ENCODE measurements at regions not wholly inside any gene's neighbourhood (a gene's known extent, or its start where the extent isn't known, plus 50 kb on each side); places are given as distances from the start of the nearest gene placed in this dataset.

DNA sequence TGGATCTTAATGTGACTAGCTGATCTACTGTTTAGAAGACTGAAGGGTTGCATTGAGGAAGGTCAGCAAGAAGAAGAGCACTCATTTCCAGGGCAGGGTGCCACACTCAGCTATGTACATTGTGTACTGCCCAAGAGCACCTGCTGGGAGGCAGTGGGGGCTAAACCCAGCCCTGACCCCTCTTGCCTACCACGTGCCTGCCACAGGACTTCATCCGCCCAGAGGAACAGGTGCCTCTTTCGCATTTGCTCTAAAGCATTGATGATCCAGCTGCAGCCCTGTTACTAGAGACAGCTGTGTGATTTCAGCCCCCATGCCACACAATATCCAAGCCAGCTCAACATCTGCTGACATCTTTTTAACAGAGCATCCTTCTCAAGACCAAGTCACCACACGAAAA lies 341.8 kb downstream of the LMX1A start:
- DNase-seq = no peak

GRCh38 chr1:165011991-165012531 lies 344.5 kb downstream of the LMX1A start:
- no peak for DNase-seq

DNA sequence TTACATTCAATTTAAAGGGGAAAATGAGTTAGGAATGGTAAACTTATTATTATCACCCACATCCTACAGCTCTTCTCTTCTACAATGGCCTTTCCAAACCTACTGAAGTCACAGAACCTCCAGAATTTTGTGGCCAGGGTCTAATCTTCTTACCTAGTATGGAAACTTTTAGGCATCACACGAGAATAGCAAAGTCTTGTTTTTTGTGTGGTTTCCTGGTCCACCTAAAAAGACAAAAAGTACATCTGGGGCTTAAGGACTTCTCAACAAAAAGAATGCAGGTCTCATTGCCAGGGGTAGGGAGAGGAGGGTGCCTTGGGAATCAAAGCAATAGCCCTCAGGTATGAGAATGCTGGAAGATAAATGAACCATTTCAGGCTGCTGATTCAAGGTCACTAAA lies 345.3 kb downstream of the LMX1A start:
- DNase-seq = no peak

DNA sequence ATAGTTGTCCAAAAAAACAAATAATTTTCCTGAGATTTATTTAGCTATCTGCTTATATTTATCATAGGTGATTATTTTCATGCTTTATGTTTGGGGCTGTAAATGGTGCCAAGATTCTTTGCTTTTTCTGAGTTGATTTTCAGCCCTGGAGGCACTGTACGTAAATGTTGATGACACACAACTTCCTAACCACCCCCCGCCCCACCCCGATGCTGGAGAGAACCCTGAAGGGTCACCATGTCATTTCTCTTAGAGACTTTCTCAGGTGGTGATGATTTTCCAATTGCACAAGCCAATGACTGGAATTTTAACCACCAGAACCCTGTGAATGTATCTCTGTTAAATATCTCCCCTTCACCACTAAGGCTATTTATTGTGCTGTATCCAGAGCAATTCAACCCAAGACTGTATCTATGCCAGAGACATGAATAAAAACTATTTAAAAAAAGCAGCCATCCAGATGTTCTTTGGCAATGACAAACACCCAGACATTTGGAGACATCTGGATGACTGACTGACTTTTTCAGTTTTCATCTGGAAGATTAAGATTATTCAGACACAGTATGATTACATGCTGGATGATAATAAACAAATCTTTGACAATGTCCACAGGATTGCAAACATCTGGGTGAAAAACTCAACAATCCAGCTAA lies 346.0 kb downstream of the LMX1A start:
- DNase-seq = no peak

DNA sequence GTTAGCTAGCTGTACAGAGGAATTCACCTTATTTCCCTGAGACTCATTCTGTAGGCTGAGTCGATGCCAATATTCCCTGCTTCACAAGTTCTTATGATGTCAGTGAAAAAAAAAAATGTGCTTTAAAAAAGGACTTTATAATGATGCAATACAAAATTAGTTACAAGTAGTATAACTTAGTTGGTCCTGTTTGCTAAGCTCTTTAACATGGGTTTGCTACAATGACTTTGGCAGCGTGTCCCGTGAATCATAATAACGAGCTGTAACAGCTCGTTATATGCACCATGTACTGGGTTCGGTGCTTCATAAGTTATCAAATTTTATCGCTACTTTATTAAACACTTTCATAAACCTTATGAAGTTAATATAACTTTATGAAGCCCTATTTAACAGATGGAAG lies 349.7 kb downstream of the LMX1A start:
- DNase-seq = no peak

DNA sequence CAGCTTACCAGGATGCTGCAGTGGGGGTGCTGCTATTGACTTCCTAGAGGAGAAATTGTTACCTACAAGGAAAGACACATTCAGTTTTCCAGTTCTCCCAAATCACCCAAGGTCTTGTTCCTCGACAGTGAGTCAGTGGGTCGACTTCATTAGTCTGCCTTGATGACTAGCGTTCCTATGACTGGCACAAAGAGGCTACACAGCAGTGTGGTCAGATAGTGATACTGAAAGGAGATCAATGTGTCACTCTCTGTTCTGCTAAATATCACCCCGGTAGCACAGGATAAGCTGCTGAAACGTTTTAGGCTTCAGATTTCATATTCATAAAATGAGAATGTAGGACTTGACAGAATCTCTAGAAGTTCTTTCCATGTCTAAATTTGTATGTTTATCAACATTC lies 357.4 kb downstream of the LMX1A start:
- no peak for DNase-seq

GRCh38 chr1:164991763-164992314 lies 364.7 kb downstream of the LMX1A start:
- no peak for DNase-seq

- no peak for DNase-seq
These were observed 373.4 kb downstream of the LMX1A start for GRCh38 chr1:164983023-164983650.

DNA sequence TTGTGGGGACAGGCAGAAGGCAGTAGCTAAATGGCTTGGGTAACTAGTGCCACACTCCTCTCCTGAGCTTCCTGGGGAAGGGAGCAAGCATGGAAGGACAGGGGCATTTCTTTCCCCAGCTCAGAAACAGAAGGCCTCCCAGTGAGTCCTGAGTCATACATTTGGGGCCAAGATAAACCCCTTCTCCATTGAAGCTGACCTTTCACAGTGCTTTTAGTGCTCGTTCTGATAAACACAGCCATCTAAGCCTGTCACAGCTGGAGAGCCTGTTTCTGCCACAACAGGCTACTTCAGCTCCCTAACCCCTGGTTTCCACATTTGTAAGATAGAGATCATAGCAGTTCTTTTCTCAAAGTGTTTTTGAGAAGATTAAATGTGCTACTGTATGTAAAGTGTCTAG lies 374.0 kb downstream of the LMX1A start:
- no peak for DNase-seq

GRCh38 chr1:164977561-164977960 lies 379.0 kb downstream of the LMX1A start:
- DNase-seq = no peak

DNA sequence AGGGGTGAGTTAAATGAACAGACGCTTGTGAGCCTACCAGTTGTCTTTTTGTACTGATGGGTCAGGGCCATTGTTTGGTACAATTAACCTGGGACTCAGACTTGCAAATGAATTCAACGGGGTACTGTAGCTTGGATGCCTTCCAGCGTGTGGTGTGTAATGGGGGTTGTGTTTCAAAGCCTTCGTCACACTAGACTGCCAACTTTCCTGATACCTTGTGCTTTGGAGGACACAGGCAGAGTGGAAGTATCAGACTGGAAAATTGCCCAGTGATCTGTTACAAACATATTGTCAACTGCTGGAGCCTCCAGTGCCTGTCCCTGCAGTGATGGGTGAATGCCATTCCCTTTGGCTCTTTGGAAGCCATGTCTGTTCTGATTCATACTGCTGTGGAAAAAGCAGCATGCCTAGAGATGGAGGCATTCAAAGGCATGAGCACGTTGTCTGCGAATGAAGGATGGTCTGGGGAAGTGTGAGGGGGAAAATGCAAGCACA lies 384.5 kb downstream of the LMX1A start:
- DNase-seq = no peak

DNA sequence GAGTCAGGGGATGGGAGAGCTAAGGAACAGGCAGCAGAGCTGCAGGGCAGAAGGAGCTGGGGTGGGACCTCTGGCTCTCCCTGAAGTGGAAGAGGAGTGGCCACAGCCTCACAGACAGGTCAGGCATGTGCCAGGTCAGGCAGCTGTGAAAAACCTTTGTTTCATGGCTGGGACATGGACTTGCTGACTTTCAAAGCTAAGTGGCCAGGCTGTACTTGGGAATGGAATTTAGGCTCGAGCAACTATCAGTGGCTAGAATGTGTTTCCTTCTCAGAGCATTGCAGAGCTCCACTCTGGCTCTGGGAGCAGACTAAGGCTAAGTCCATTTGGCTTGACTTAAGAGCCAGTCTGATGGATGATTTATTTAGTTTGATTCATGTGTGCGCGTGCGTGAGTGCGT lies 385.1 kb downstream of the LMX1A start:
- DNase-seq = no peak

DNA sequence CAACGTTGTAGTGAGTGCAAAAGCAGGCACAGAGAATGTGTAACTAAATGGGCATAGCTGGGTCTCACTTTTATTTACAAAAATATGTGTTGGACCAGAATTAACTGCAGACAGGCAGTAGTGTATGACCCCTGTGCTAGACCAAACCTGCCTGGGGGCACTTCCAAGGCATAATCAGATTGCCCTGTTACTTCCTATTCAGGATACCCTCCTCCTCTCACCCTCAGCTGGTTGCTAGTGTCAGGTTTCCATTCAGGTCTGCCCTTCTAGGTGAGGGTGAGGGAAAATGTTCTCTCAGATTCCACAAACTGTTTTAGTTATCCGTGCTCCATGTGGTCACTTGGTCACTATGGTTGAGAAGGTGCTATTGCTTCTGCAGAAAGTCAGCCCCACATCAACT lies 387.3 kb downstream of the LMX1A start:
- no peak for DNase-seq

DNA sequence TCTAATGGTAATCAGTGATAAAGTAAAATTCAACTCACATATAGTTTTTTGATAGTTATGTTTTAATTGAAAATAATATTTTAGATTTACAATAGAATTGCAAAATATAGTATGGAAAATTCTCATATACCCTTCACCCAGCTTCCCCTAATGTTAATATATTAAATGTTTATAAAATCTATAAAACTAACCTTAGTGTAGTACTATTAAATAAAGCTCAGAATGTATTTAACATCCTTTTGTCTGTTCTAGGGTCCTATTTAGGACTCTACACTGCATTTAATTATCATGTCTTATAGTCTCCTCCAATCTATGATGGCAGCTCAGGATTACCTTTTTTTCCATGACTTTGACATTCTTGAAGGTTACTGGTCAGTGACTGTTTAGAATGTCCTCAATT lies 389.2 kb downstream of the LMX1A start:
- DNase-seq = no peak

- DNase-seq = no peak
These were observed 394.8 kb downstream of the LMX1A start for GRCh38 chr1:164961715-164962114.

DNA sequence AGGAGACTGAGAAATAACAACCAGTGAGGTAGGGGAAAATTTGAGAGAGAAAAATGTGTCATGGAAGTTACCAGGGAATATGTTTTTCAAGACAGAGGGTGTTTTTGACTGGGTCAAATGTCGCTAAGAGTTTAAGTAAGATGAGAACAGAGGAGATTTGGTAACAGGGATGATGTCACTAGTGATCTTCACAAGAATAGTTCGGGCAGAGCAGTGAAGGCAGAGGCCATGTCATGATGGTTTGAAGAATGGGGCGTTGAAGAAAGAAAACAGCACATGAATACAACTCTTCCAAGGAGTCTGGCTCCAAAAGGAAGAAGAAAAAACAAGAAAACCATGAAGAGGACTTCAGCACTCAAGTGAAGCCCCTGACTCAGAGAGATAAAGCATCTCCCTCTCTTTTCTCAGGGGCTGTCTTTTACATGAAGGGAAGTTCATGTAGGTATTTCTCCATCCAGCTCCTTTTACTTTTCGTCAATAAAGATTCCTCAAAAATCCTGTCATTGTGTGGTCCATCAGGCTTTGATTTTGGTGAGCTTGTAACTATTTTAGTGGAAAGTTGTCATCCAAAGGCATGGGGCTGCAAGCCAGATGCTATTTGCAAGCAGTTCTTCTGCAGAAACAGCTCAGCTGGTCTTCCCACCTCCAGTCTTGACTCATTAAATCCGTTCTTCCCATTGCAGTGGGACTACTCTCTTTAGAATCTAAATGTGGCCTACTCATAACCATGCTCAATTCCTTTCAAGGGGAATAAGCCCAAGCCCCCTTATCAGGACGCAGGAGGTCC lies 397.3 kb downstream of the LMX1A start:
- DNase-seq = no peak

DNA sequence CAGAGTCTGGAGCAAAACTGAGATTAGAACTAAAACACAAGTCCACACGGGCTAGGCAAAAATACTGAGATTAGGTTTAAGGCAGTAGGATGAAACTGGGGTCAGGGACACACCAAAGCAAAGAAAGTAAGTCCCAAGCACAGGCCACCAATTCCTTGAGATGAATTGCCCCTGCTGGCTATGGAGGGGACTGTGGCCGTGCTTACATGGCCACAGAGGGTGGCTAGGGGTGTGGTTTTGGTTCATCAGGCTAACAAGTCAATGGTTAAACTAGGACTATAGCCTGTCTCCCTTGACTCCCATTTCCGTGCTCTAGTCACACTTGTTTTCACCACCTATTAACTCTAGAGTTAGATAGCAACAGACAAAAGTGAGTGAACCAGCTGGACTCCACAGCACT lies 394.8 kb downstream of the PBX1 start:
- no peak for DNase-seq

DNA sequence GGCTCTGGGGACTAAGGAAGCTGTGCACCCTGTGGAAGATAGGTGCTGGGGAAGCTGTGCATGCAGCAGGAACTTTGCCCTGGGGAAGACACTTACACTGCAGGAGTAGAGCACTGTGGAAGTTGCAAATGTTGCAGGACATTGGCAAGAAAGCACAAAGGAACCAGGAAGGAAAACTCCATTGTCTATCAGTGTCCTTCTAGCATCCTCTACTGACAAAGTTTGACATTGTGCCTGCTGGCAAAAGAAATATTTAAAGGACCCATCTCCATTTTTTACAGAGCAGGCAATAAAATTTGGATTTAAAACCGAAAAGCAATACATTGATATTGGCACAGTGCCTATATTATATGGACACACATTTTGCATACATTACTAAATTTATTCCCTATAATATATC lies 394.1 kb downstream of the PBX1 start:
- no peak for DNase-seq

- no peak for DNase-seq
These were observed 392.5 kb downstream of the PBX1 start for GRCh38 chr1:164951508-164951907.

GRCh38 chr1:164950541-164950986 lies 391.6 kb downstream of the PBX1 start:
- DNase-seq = no peak

- no peak for DNase-seq
These were observed 390.9 kb downstream of the PBX1 start for GRCh38 chr1:164949771-164950471.

- DNase-seq = no peak
These were observed 389.1 kb downstream of the PBX1 start for GRCh38 chr1:164948101-164948500.

DNA sequence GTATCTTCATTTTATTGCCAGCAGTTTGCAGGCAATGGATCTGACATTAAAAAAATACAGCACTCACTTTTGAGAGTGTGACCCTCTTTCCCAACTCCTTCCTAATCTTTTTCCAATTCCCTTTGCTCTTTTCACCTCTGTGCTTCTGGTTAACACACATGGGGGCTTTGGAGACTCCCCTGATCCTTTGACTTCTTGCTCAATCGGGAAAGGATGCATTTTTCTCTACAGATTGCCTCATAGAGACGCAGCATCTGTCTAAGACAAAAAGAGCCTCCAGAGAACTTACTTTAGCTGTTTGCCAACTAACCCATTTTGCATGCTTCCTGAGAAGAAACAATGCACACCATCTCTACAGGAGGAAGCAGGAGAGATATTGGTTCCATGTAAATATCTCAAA lies 378.3 kb downstream of the PBX1 start:
- no peak for DNase-seq

Measured in CD4-positive, alpha-beta T cell treated with Interferon alpha-2 for 1 hour (primary cell).